ENCODE measurements at regions not wholly inside any gene's neighbourhood (a gene's known extent, or its start where the extent isn't known, plus 50 kb on each side); places are given as distances from the start of the nearest gene placed in this dataset.

GRCh38 chr4:14264437-14264836, 636.9 kb upstream of the BOD1L1 start:
- no peak for DNase-seq

GRCh38 chr4:14265651-14266050, 638.1 kb upstream of the BOD1L1 start:
- no peak for DNase-seq

GRCh38 chr4:14267373-14268060, 640.0 kb upstream of the BOD1L1 start:
- no peak for DNase-seq

GRCh38 chr4:14269824-14270223, 642.3 kb upstream of the BOD1L1 start:
- no peak for DNase-seq

GRCh38 chr4:14272206-14272605, 644.7 kb upstream of the BOD1L1 start:
- no peak for DNase-seq

- no peak for DNase-seq
Measured at GRCh38 chr4:14277505-14277904, 650.0 kb upstream of the BOD1L1 start.

- DNase-seq = no peak
Measured at GRCh38 chr4:14280567-14280966, 653.0 kb upstream of the BOD1L1 start.

- no peak for DNase-seq
Measured at GRCh38 chr4:14284578-14284977, 657.1 kb upstream of the BOD1L1 start.

- DNase-seq = no peak
Measured at GRCh38 chr4:14289708-14290107, 662.2 kb upstream of the BOD1L1 start.

GRCh38 chr4:14293582-14293981, 666.1 kb upstream of the BOD1L1 start:
- no peak for DNase-seq

GRCh38 chr4:14294611-14295010, 667.1 kb upstream of the BOD1L1 start:
- no peak for DNase-seq

- no peak for DNase-seq
Measured at GRCh38 chr4:14299166-14299565, 671.6 kb upstream of the BOD1L1 start.

GRCh38 chr4:14302021-14302420, 674.5 kb upstream of the BOD1L1 start:
- no peak for DNase-seq

- no peak for DNase-seq
Measured at GRCh38 chr4:14303856-14304255, 676.3 kb upstream of the BOD1L1 start.

GRCh38 chr4:14308229-14308651, 680.7 kb upstream of the BOD1L1 start:
- DNase-seq = no peak

GRCh38 chr4:14309431-14309830, 681.9 kb upstream of the BOD1L1 start:
- DNase-seq = no peak

- DNase-seq = no peak
Measured at GRCh38 chr4:14313757-14314156, 686.2 kb upstream of the BOD1L1 start.

- no peak for DNase-seq
Measured at GRCh38 chr4:14315129-14315528, 687.2 kb upstream of the CPEB2 start.

GRCh38 chr4:14317351-14317750, 684.9 kb upstream of the CPEB2 start:
- DNase-seq = no peak

- no peak for DNase-seq
Measured at GRCh38 chr4:14318671-14319070, 683.6 kb upstream of the CPEB2 start.

- DNase-seq = no peak
Measured at GRCh38 chr4:14321723-14322122, 680.6 kb upstream of the CPEB2 start.

- no peak for DNase-seq
Measured at GRCh38 chr4:14323191-14323590, 679.1 kb upstream of the CPEB2 start.

- DNase-seq = no peak
Measured at GRCh38 chr4:14329228-14329627, 673.1 kb upstream of the CPEB2 start.

GRCh38 chr4:14333616-14334015, 668.7 kb upstream of the CPEB2 start:
- no peak for DNase-seq

- no peak for DNase-seq
Measured at GRCh38 chr4:14334166-14334565, 668.1 kb upstream of the CPEB2 start.

All from SIG-M5 (cell line).